Sigmoid colon (tissue), 4 donors: ENCODE measurements at regions not wholly inside any gene's neighbourhood (a gene's known extent, or its start where the extent isn't known, plus 50 kb on each side); places are given as distances from the start of the nearest gene placed in this dataset.

Experiments used
- EP300 ChIP-seq, 4 donors: sonication (generic); formaldehyde crosslinking; IDR thresholded peaks; one replicate each; pipeline ENCODE4 v1.6.1; 2017; ENCODE audit warnings: antibody characterized with exemption in 4 of 4
- POLR2A ChIP-seq, 2 donors: fragments of 450-650 bp; IDR thresholded peaks; one replicate each; pipeline ENCODE4 v1.6.1; 2016; ENCODE audit warnings: antibody characterized with exemption in 2 of 2, mild to moderate bottlenecking in 2 of 2, moderate library complexity in 2 of 2
- POLR2AphosphoS5 ChIP-seq, 4 donors: sonication (generic); formaldehyde crosslinking; IDR thresholded peaks; one replicate each; pipeline ENCODE4 v1.6.1; 2017; ENCODE audit warnings: antibody characterized with exemption in 4 of 4

GRCh38 chr11:47899801-47900200, 51.7 kb upstream of the NUP160 start:
- TF ChIP-seq EP300 (IDR thresholded peaks at IDR 0.05) (no peak), POLR2A (IDR thresholded peaks at IDR 0.05) (no peak), POLR2AphosphoS5 (IDR thresholded peaks at IDR 0.05) (no peak)
